WTC11 (cell line): ENCODE measurements at regions not wholly inside any gene's neighbourhood (a gene's known extent, or its start where the extent isn't known, plus 50 kb on each side); places are given as distances from the start of the nearest gene placed in this dataset.

ENCODE experiments used
- ATAC-seq: fragments of 200-7000 bp; cut with Tn5 transposase; 2 replicates; pipeline ENCODE4 v1.10.0; 2021; ENCODE audit warnings: mild to moderate bottlenecking, moderate library complexity
- CTCF ChIA-PET: fragments of 300-600 bp; sonication (Branson Sonifier 250); formaldehyde crosslinking; loops from one replicate; lab custom pipeline; 2021; ENCODE audit warnings: antibody characterized with exemption; lab: Charles Lee
- POLR2A ChIA-PET: fragments of 350-600 bp; sonication (Branson Sonifier 250); formaldehyde crosslinking; loops from one replicate; lab custom pipeline; 2021; ENCODE audit warnings: antibody characterized with exemption; lab: Charles Lee
- DNase-seq: peaks from one replicate; pipeline ENCODE4 v3.0.0; 2021; ENCODE audit warnings: low spot score
- H3K27ac Mint-ChIP-seq: 2 replicates; pipeline ENCODE4 v1.8.0; 2021; ENCODE audit warnings: mixed read lengths
- H3K27me3 Mint-ChIP-seq: 2 replicates; pipeline ENCODE4 v1.8.0; 2021; ENCODE audit warnings: low read depth, mild to moderate bottlenecking, moderate library complexity, mixed read lengths
- H3K36me3 Mint-ChIP-seq: 2 replicates; pipeline ENCODE4 v1.8.0; 2021; ENCODE audit warnings: mixed read lengths
- H3K4me1 Mint-ChIP-seq: 2 replicates; pipeline ENCODE4 v1.8.0; 2022; ENCODE audit warnings: mixed read lengths
- H3K4me3 Mint-ChIP-seq: 2 replicates; pipeline ENCODE4 v1.8.0; 2021; ENCODE audit warnings: mild to moderate bottlenecking, moderate library complexity, mixed read lengths
- H3K9me3 Mint-ChIP-seq: 2 replicates; pipeline ENCODE4 v1.8.0; 2021; ENCODE audit warnings: mixed read lengths
- AFF4 ChIP-seq: sonication (generic); formaldehyde crosslinking; IDR thresholded peaks from 2 replicates; pipeline ENCODE4 v1.8.1; 2023; ENCODE audit warnings: mild to moderate bottlenecking, missing genetic modification reagents, borderline replicate concordance
- CBFB ChIP-seq: sonication (generic); formaldehyde crosslinking; IDR thresholded peaks from 2 replicates; pipeline ENCODE4 v1.8.1; 2022; ENCODE audit warnings: mild to moderate bottlenecking, low read depth, missing genetic modification reagents
- CDX4 ChIP-seq: fragments of 250-450 bp; sonication (Bioruptor Pico); IDR thresholded peaks from 2 replicates; pipeline ENCODE4 v1.9.0; 2021; ENCODE audit warnings: moderate library complexity, mild to moderate bottlenecking, inconsistent platforms, borderline replicate concordance
- E2F1 ChIP-seq: sonication (generic); formaldehyde crosslinking; IDR thresholded peaks from 2 replicates; pipeline ENCODE4 v1.8.0; 2022; ENCODE audit warnings: mild to moderate bottlenecking, missing genetic modification reagents
- HMGA2 ChIP-seq: fragments of 250-450 bp; sonication (Bioruptor Pico); IDR thresholded peaks from 2 replicates; pipeline ENCODE4 v1.4.0; 2021; ENCODE audit warnings: mild to moderate bottlenecking, moderate library complexity
- IRF1 ChIP-seq: sonication (generic); formaldehyde crosslinking; IDR thresholded peaks from 2 replicates; pipeline ENCODE4 v1.8.0; 2023; ENCODE audit warnings: missing genetic modification reagents
- IRF2 ChIP-seq: sonication (generic); formaldehyde crosslinking; IDR thresholded peaks from 2 replicates; pipeline ENCODE4 v1.8.0; 2022; ENCODE audit warnings: low read depth, missing genetic modification reagents, borderline replicate concordance
- MXD4 ChIP-seq: fragments of 250-450 bp; sonication (Bioruptor Pico); IDR thresholded peaks from 2 replicates; pipeline ENCODE4 v1.8.0; 2021; ENCODE audit warnings: mild to moderate bottlenecking, moderate library complexity, borderline replicate concordance
- MYBL2 ChIP-seq: sonication (generic); formaldehyde crosslinking; IDR thresholded peaks from 2 replicates; pipeline ENCODE4 v1.8.1; 2023; ENCODE audit warnings: mild to moderate bottlenecking, moderate library complexity, missing genetic modification reagents
- NFE2L1 ChIP-seq: sonication (generic); formaldehyde crosslinking; IDR thresholded peaks from 2 replicates; pipeline ENCODE4 v1.8.1; 2023; ENCODE audit warnings: missing genetic modification reagents
- NFYB ChIP-seq: sonication (generic); formaldehyde crosslinking; conservative IDR thresholded peaks from 2 replicates; pipeline ENCODE4 v1.8.0; 2022; ENCODE audit warnings: low read depth, missing genetic modification reagents
- PREB ChIP-seq: sonication (generic); formaldehyde crosslinking; IDR thresholded peaks from 2 replicates; pipeline ENCODE4 v1.8.1; 2022; ENCODE audit warnings: mild to moderate bottlenecking, missing genetic modification reagents, moderate library complexity, borderline replicate concordance
- PRRX2 ChIP-seq: fragments of 250-450 bp; sonication (Bioruptor Pico); IDR thresholded peaks from 2 replicates; pipeline ENCODE4 v1.8.0; 2021; ENCODE audit warnings: mild to moderate bottlenecking
- RELA ChIP-seq: sonication (generic); formaldehyde crosslinking; IDR thresholded peaks from 2 replicates; pipeline ENCODE4 v1.8.1; 2022; ENCODE audit warnings: missing genetic modification reagents, mild to moderate bottlenecking, borderline replicate concordance
- SP1 ChIP-seq: sonication (generic); formaldehyde crosslinking; conservative IDR thresholded peaks from 2 replicates; pipeline ENCODE4 v1.8.1; 2022; ENCODE audit warnings: missing genetic modification reagents
- TCF7 ChIP-seq: sonication (generic); formaldehyde crosslinking; IDR thresholded peaks from 2 replicates; pipeline ENCODE4 v1.8.0; 2022; ENCODE audit warnings: mild to moderate bottlenecking, low read depth, missing genetic modification reagents, moderate library complexity
- TEAD1 ChIP-seq: sonication (generic); formaldehyde crosslinking; IDR thresholded peaks from 2 replicates; pipeline ENCODE4 v1.8.0; 2022; ENCODE audit warnings: mild to moderate bottlenecking, missing genetic modification reagents
- ZBTB21 ChIP-seq: sonication (generic); formaldehyde crosslinking; IDR thresholded peaks from 2 replicates; pipeline ENCODE4 v1.8.1; 2023; ENCODE audit warnings: mild to moderate bottlenecking, missing genetic modification reagents, borderline replicate concordance
- ZNF121 ChIP-seq: sonication (generic); formaldehyde crosslinking; IDR thresholded peaks from 2 replicates; pipeline ENCODE4 v1.8.0; 2023; ENCODE audit warnings: missing genetic modification reagents
- ZNF138 ChIP-seq: sonication (generic); formaldehyde crosslinking; conservative IDR thresholded peaks from 2 replicates; pipeline ENCODE4 v1.8.1; 2022; ENCODE audit warnings: mild to moderate bottlenecking, moderate library complexity, missing genetic modification reagents
- ZNF263 ChIP-seq: sonication (generic); formaldehyde crosslinking; IDR thresholded peaks from 2 replicates; pipeline ENCODE4 v1.8.1; 2022; ENCODE audit warnings: low read depth, mild to moderate bottlenecking, moderate library complexity, missing genetic modification reagents
- ZNF671 ChIP-seq: fragments of 250-450 bp; sonication (Bioruptor Pico); IDR thresholded peaks from 2 replicates; pipeline ENCODE4 v1.8.0; 2021; ENCODE audit warnings: mild to moderate bottlenecking

- no peak for TF ChIP-seq PREB
Measured at GRCh38 chr5:4373051-4373820, 766.9 kb upstream of the ADAMTS16 start (continued).

- Mint-ChIP-seq H3K27ac (no peak overlapping the region), H3K9me3 (no peaks in the 10 kb centered on the region), H3K27me3 (no peaks in the 10 kb centered on the region), H3K4me3 (no peak overlapping the region), H3K36me3 (no peaks in the 10 kb centered on the region), H3K4me1 (peaks cover 2% of the 10 kb centered on the region; the same call in 1 of the 2 replicates)
- ATAC-seq: no peak
- no peak for DNase-seq
- ChIA-PET POLR2A (no interaction called here), CTCF (no interaction called here)
- TF ChIP-seq AFF4 (CRISPR knock-in tag) (no peak), E2F1 (CRISPR knock-in tag) (no peak), ZNF121 (CRISPR knock-in tag) (no peak), HMGA2 (CRISPR knock-in tag) (no peak), TCF7 (CRISPR knock-in tag) (no peak), TEAD1 (no peak), ZBTB21 (CRISPR knock-in tag) (no peak)
Measured at GRCh38 chr5:4374866-4375265, 765.3 kb upstream of the ADAMTS16 start.

- DNase-seq (no peak), ATAC-seq (no peak)
- ChIA-PET CTCF (no interaction called here), POLR2A (no interaction called here)
- Mint-ChIP-seq H3K4me1 (no peaks in the 10 kb centered on the region), H3K27ac (no peak overlapping the region), H3K9me3 (no peaks in the 10 kb centered on the region), H3K27me3 (no peaks in the 10 kb centered on the region), H3K4me3 (no peak overlapping the region), H3K36me3 (no peaks in the 10 kb centered on the region)
- TF ChIP-seq CBFB (CRISPR knock-in tag) (no peak), SP1 (CRISPR knock-in tag) (no peak), MXD4 (no peak), IRF1 (CRISPR knock-in tag) (no peak), RELA (CRISPR knock-in tag) (no peak), NFE2L1 (CRISPR knock-in tag) (no peak), NFYB (CRISPR knock-in tag) (no peak), ZNF138 (CRISPR knock-in tag) (no peak), ZNF263 (CRISPR knock-in tag) (no peak), MYBL2 (no peak), ZBTB21 (CRISPR knock-in tag) (no peak), ZNF671 (CRISPR knock-in tag) (no peak), CDX4 (CRISPR knock-in tag) (no peak), PRRX2 (CRISPR knock-in tag) (no peak), HMGA2 (CRISPR knock-in tag) (no peak), ZNF121 (CRISPR knock-in tag) (no peak), IRF2 (CRISPR knock-in tag) (no peak)
Measured at GRCh38 chr5:4375640-4376039, 764.5 kb upstream of the ADAMTS16 start.
